NB4 (cell line): ENCODE measurements at regions not wholly inside any gene's neighbourhood (a gene's known extent, or its start where the extent isn't known, plus 50 kb on each side); places are given as distances from the start of the nearest gene placed in this dataset.

ENCODE experiments used
- CTCF ChIP-seq: IDR thresholded peaks from one replicate; pipeline ENCODE4 v1.5.1; 2012; ENCODE audit warnings: low read depth, low read length
- MAX ChIP-seq: IDR thresholded peaks from 2 replicates; pipeline ENCODE4 v1.6.1; 2011; ENCODE audit warnings: low read depth, low read length
- MYC ChIP-seq: IDR thresholded peaks from 2 replicates; pipeline ENCODE4 v1.6.1; 2011; ENCODE audit warnings: low read depth, low read length
- POLR2A ChIP-seq: IDR thresholded peaks from 2 replicates; pipeline ENCODE4 v1.6.1; 2011; ENCODE audit warnings: mild to moderate bottlenecking; ENCODE audit not compliant: insufficient read length; ENCODE audit errors: extremely low read depth

GRCh38 chr2:234156326-234156725 is 105.8 kb downstream of the SPP2 start:
- TF ChIP-seq CTCF (no peak), POLR2A (no peak), MYC (no peak), MAX (no peak)
